ENCODE measurements at regions not wholly inside any gene's neighbourhood (a gene's known extent, or its start where the extent isn't known, plus 50 kb on each side); places are given as distances from the start of the nearest gene placed in this dataset.

GRCh38 chr7:34501156-34501555 lies 156.9 kb upstream of the NPSR1 start:
- no peaks in the 10 kb centered on the region for H3K36me3 Mint-ChIP-seq (ENCODE audit: insufficient read depth, unreplicated experiment)
- POLR2A ChIA-PET, result no interaction called here

DNA sequence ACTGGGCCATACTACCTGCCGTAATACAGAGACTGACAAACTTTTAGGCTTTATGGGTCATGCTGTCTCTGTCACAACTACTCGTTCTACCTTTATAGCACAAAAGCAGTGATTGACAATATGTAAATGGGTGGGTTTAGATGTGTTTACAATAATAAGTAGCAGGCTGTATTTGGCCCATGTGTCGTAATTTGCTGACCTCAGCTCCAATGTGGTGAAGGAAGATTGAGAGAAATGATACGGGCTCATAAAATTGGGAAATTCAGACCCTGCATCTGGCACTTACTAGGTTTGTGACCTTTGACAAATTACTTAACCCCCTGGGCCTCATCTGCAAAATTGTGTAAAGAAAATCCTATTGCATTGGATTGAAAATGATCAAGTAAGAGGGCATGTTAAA lies 150.8 kb upstream of the NPSR1 start:
- ChIA-PET CTCF (no interaction called here), POLR2A (no interaction called here)
- no peaks in the 10 kb centered on the region for H3K36me3 Mint-ChIP-seq (ENCODE audit: insufficient read depth, unreplicated experiment)
- H3K4me3 Mint-ChIP-seq (ENCODE audit: unreplicated experiment), result no peak overlapping the region
- no peak for DNase-seq (ENCODE audit: unreplicated experiment)
- intact Hi-C loops (cut with micrococcal nuclease), result no loop called here
- BruUV-seq (replicated peaks), result no TSS peak
- no peak overlapping the region for H3K27ac Mint-ChIP-seq (ENCODE audit: low read depth, unreplicated experiment)
- H3K27me3 Mint-ChIP-seq (ENCODE audit: insufficient read depth, unreplicated experiment), result no peaks in the 10 kb centered on the region
- H3K9me3 Mint-ChIP-seq (ENCODE audit: unreplicated experiment), result peaks cover 15% of the 10 kb centered on the region
- H3K4me1 Mint-ChIP-seq (ENCODE audit: insufficient read depth, unreplicated experiment), result no peaks in the 10 kb centered on the region
- TF ChIP-seq, protein P1, sequence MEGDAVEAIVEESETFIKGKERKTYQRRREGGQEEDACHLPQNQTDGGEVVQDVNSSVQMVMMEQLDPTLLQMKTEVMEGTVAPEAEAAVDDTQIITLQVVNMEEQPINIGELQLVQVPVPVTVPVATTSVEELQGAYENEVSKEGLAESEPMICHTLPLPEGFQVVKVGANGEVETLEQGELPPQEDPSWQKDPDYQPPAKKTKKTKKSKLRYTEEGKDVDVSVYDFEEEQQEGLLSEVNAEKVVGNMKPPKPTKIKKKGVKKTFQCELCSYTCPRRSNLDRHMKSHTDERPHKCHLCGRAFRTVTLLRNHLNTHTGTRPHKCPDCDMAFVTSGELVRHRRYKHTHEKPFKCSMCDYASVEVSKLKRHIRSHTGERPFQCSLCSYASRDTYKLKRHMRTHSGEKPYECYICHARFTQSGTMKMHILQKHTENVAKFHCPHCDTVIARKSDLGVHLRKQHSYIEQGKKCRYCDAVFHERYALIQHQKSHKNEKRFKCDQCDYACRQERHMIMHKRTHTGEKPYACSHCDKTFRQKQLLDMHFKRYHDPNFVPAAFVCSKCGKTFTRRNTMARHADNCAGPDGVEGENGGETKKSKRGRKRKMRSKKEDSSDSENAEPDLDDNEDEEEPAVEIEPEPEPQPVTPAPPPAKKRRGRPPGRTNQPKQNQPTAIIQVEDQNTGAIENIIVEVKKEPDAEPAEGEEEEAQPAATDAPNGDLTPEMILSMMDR (IDR thresholded peaks at IDR 0.05; ENCODE audit: unreplicated experiment), result no peak

More at GRCh38 chr7:34501156-34501555, 156.9 kb upstream of the NPSR1 start:
- Mint-ChIP-seq H3K27me3 (ENCODE audit: insufficient read depth, unreplicated experiment) (no peaks in the 10 kb centered on the region), H3K4me3 (ENCODE audit: unreplicated experiment) (no peak overlapping the region), H3K27ac (ENCODE audit: low read depth, unreplicated experiment) (no peak overlapping the region), H3K4me1 (ENCODE audit: insufficient read depth, unreplicated experiment) (no peaks in the 10 kb centered on the region), H3K9me3 (ENCODE audit: unreplicated experiment) (peaks cover 7% of the 10 kb centered on the region)
- DNase-seq (ENCODE audit: unreplicated experiment), result no peak
- TF ChIP-seq, protein P1 (IDR thresholded peaks at IDR 0.05; ENCODE audit: unreplicated experiment), result no peak
- intact Hi-C loops (cut with micrococcal nuclease), result no loop called here
- CTCF ChIA-PET, result interaction anchor here (1.7 kb wide), 1 partner anchor 12 kb away, joined by 4 read pairs; no protein-coding TSS in a partner anchor
- no TSS peak for BruUV-seq (replicated peaks)

DNA sequence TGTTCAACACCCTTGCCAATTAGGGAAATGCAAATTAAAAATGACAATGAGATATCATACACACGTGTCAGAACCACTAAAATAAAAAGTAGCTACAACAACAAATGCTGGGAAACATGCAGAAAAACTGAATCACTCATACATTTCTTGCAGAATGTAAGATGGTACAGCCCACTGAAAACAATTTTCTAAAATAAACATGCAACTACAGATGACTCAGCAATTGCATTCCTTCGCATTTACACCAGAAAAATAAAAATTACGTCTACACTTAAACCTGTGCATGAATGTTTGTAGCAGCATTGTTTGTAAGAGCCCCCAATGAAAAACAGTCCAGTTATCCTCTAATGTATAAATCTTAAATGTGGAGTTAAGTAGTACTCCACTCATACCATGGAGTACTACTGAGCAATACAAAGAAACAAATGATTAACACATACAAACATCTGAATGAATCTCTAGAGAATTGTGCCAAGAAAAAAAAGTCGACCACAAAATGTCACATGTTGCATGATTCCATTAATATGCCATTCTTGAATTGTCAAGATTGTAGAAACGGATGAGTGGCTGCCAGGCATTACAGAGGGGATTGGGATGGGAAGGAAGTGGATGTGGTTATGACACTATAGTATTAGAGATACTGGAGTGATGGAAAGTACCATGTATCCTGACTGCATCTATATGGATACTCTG lies 134.6 kb upstream of the NPSR1 start:
- H3K4me3 Mint-ChIP-seq (ENCODE audit: unreplicated experiment), result no peak overlapping the region
- no TSS peak for BruUV-seq (replicated peaks)
- H3K4me1 Mint-ChIP-seq (ENCODE audit: insufficient read depth, unreplicated experiment), result peaks cover 9% of the 10 kb centered on the region
- H3K27me3 Mint-ChIP-seq (ENCODE audit: insufficient read depth, unreplicated experiment), result no peaks in the 10 kb centered on the region
- ChIA-PET POLR2A (no interaction called here), CTCF (no interaction called here)
- no peaks in the 10 kb centered on the region for H3K36me3 Mint-ChIP-seq (ENCODE audit: insufficient read depth, unreplicated experiment)
- TF ChIP-seq, protein P1 (IDR thresholded peaks at IDR 0.05; ENCODE audit: unreplicated experiment), result no peak
- DNase-seq (ENCODE audit: unreplicated experiment), result peak; percentile 56
- H3K9me3 Mint-ChIP-seq (ENCODE audit: unreplicated experiment), result no peaks in the 10 kb centered on the region
- intact Hi-C loops (cut with micrococcal nuclease), result no loop called here
- no peak overlapping the region for H3K27ac Mint-ChIP-seq (ENCODE audit: low read depth, unreplicated experiment)

DNA sequence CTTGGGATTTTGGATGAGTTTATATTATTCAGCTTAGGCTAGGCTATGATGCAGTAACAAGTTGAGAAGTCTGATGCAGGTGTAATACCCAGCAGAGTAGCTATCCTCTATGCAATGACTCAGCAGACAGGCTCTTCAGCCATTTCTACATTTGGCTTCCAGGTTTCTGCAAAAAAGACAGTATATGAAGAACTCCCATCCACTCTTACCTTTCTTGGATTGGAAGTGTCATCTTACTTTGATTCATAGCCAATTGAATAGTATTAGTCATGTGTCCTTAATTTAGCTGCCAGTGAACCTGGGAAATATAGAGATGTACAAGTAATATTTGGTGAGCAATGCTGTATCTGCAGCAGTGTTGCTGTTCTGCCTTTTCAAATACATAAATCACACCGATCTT lies 127.8 kb upstream of the NPSR1 start:
- POLR2A ChIA-PET, result no interaction called here
- no TSS peak for BruUV-seq (replicated peaks)
- no peak overlapping the region for H3K4me3 Mint-ChIP-seq (ENCODE audit: unreplicated experiment)
- H3K27ac Mint-ChIP-seq (ENCODE audit: low read depth, unreplicated experiment), result no peak overlapping the region
- intact Hi-C loops (cut with micrococcal nuclease), result no loop called here
- no peaks in the 10 kb centered on the region for H3K9me3 Mint-ChIP-seq (ENCODE audit: unreplicated experiment)
- no peaks in the 10 kb centered on the region for H3K36me3 Mint-ChIP-seq (ENCODE audit: insufficient read depth, unreplicated experiment)
- TF ChIP-seq, protein P1 (IDR thresholded peaks at IDR 0.05; ENCODE audit: unreplicated experiment), result no peak
- no peaks in the 10 kb centered on the region for H3K4me1 Mint-ChIP-seq (ENCODE audit: insufficient read depth, unreplicated experiment)
- no peaks in the 10 kb centered on the region for H3K27me3 Mint-ChIP-seq (ENCODE audit: insufficient read depth, unreplicated experiment)
- CTCF ChIA-PET, result interaction anchor here (0.7 kb wide), 1 partner anchor 210 kb away, joined by 5 read pairs; no protein-coding TSS in a partner anchor
- DNase-seq (ENCODE audit: unreplicated experiment), result peak; percentile 59

All from MCF 10A (cell line).